Endothelial cell of umbilical vein (primary cell): ENCODE measurements at regions not wholly inside any gene's neighbourhood (a gene's known extent, or its start where the extent isn't known, plus 50 kb on each side); places are given as distances from the start of the nearest gene placed in this dataset.

Source experiments
- BruUV-seq: library from RNA; stranded (reverse); fragments of 400-500 nt; replicated peaks from 2 replicates; lab custom pipeline; 2021; lab: Mats Ljungman, UMichigan
- CTCF ChIA-PET: fragments of 300-600, 350-600 bp; sonication (Branson Sonifier 250); formaldehyde crosslinking; loops from one replicate; lab custom pipeline; 2021; ENCODE audit warnings: antibody characterized with exemption, inconsistent platforms; lab: Charles Lee
- POLR2A ChIA-PET: fragments of 300-600, 350-600 bp; sonication (Branson Sonifier 250); formaldehyde crosslinking; loops from one replicate; lab custom pipeline; 2021; ENCODE audit warnings: antibody characterized with exemption, inconsistent platforms; lab: Charles Lee
- DNase-seq: peaks from one replicate; pipeline ENCODE4 v3.0.0-alpha.2; 2011; ENCODE audit warnings: low read depth, low spot score
- FAIRE-seq: peaks from 2 replicates; lab custom pipeline; 2011; peaks lifted over from hg19 to GRCh38; lab: Jason Lieb, UNC
- H2AFZ ChIP-seq: 2 replicates; pipeline ENCODE4 v1.6.0; 2012; ENCODE audit warnings: low read depth, low read length, control low read depth, inconsistent platforms
- H3K27ac ChIP-seq: 2 replicates; pipeline ENCODE4 v1.5.1; 2011; ENCODE audit warnings: low read depth, mild to moderate bottlenecking, control low read depth, low read length, moderate library complexity; ENCODE audit not compliant: insufficient read depth
- H3K27me3 ChIP-seq, 2 experiments: 2 replicates each; pipeline versions ENCODE4 v1.6.0 to v1.6.1; 2011; ENCODE audit warnings: low read length in 2 of 2, mixed read lengths in 1 of 2; ENCODE audit not compliant: control insufficient read depth in 2 of 2, insufficient read depth in 2 of 2
- H3K36me3 ChIP-seq, 2 experiments: 2 replicates in 1 of 2; 3 replicates in 1 of 2; pipeline ENCODE4 v1.5.1; 2011; ENCODE audit warnings: low read length in 2 of 2, mild to moderate bottlenecking in 1 of 2, moderate library complexity in 1 of 2; ENCODE audit not compliant: control insufficient read depth in 2 of 2, insufficient read depth in 2 of 2; ENCODE audit errors: extremely low read depth in 1 of 2
- H3K4me1 ChIP-seq: 3 replicates; pipeline ENCODE4 v1.5.1; 2011; ENCODE audit warnings: mild to moderate bottlenecking, low read length; ENCODE audit not compliant: control insufficient read depth, insufficient read depth; ENCODE audit errors: extremely low read depth
- H3K4me2 ChIP-seq: 2 replicates; pipeline ENCODE4 v1.6.1; 2011; ENCODE audit warnings: low read length, control low read depth, mixed read lengths; ENCODE audit not compliant: insufficient read depth
- H3K4me3 ChIP-seq, 3 experiments: fragments of 200-600 bp in 1 of 3; sonication (generic), shearing (Covaris generic) in 1 of 3; replicated peaks in 1 of 3; 2 replicates each; pipeline ENCODE4 v1.5.1; 2011 to 2016; ENCODE audit warnings: control low read depth in 3 of 3, low read length in 3 of 3, mild to moderate bottlenecking in 2 of 3, inconsistent platforms in 1 of 3, low read depth in 1 of 3, moderate library complexity in 1 of 3; ENCODE audit not compliant: insufficient read depth in 1 of 3
- H3K79me2 ChIP-seq: 2 replicates; pipeline ENCODE4 v1.6.0; 2012; ENCODE audit warnings: low read length, inconsistent platforms; ENCODE audit not compliant: control insufficient read depth, insufficient read depth
- H3K9ac ChIP-seq: replicated peaks from 2 replicates; pipeline ENCODE3; 2011; ENCODE audit warnings: low read length, control low read depth; ENCODE audit not compliant: insufficient read depth; ENCODE audit errors: extremely low read depth
- H3K9me1 ChIP-seq: replicated peaks from 3 replicates; pipeline ENCODE4 v1.6.0; 2011; ENCODE audit warnings: mild to moderate bottlenecking, low read length; ENCODE audit not compliant: control insufficient read depth, insufficient read depth; ENCODE audit errors: extremely low read depth
- H3K9me3 ChIP-seq: replicated peaks from 2 replicates; pipeline ENCODE4 v1.5.1; 2012; ENCODE audit warnings: low read length, inconsistent platforms; ENCODE audit not compliant: control insufficient read depth, insufficient read depth
- H4K20me1 ChIP-seq: replicated peaks from 2 replicates; pipeline ENCODE3; 2011; ENCODE audit warnings: mild to moderate bottlenecking, low read length; ENCODE audit not compliant: control insufficient read depth, insufficient read depth; ENCODE audit errors: extremely low read depth
- EZH2 ChIP-seq: IDR thresholded peaks from 2 replicates; pipeline ENCODE4 v1.6.1; 2012; ENCODE audit warnings: borderline replicate concordance, low read depth, mild to moderate bottlenecking, moderate library complexity, low read length, inconsistent platforms; ENCODE audit not compliant: severe bottlenecking
- FOS ChIP-seq: IDR thresholded peaks from 2 replicates; pipeline ENCODE4 v1.6.1; 2011; ENCODE audit warnings: mild to moderate bottlenecking, low read length, moderate library complexity, borderline replicate concordance; ENCODE audit not compliant: insufficient read depth
- GATA2 ChIP-seq: IDR thresholded peaks from 2 replicates; pipeline ENCODE4 v1.7.0; 2011; ENCODE audit warnings: low read depth, mild to moderate bottlenecking, moderate library complexity, mixed read lengths, low read length; ENCODE audit not compliant: insufficient read length, insufficient read depth
- JUN ChIP-seq: IDR thresholded peaks from 2 replicates; pipeline ENCODE4 v1.6.1; 2011; ENCODE audit warnings: borderline replicate concordance, low read depth; ENCODE audit not compliant: insufficient read length, insufficient read depth
- MAX ChIP-seq: IDR thresholded peaks from 2 replicates; pipeline ENCODE4 v1.6.1; 2011; ENCODE audit not compliant: insufficient read depth, insufficient read length
- MYC ChIP-seq: IDR thresholded peaks from one replicate; pipeline ENCODE4 v1.6.1; 2011; ENCODE audit warnings: mild to moderate bottlenecking, low read depth, low read length
- POLR2A ChIP-seq: IDR thresholded peaks from 2 replicates; pipeline ENCODE4 v1.6.1; 2012; ENCODE audit warnings: low read depth, mild to moderate bottlenecking, control low read depth, low read length
- POLR2AphosphoS5 ChIP-seq: IDR thresholded peaks from 2 replicates; pipeline ENCODE4 v1.6.1; 2012; ENCODE audit warnings: low read depth, mild to moderate bottlenecking, control low read depth, low read length, moderate library complexity; ENCODE audit not compliant: insufficient read depth
- dilution Hi-C: fragments of 300-500 bp; cut with MboI; formaldehyde crosslinking; loops from one replicate; pipeline ENCODE4 v1.15.0; 2019; ENCODE audit warnings: low sequenced_read_pairs; ENCODE audit not compliant: extremely low pct_ligation_motif_present
- intact Hi-C: fragments of 100-400 bp; cut with micrococcal nuclease; formaldehyde crosslinking; loops from one replicate; pipeline ENCODE4 v1.10.0; 2022
- TF ChIP-seq, protein P1 (sequence below), 2 donors: IDR thresholded peaks; 1 replicate in 1 of 2; 2 replicates in 1 of 2; pipeline ENCODE4 v1.5.1; 2011; ENCODE audit warnings: low read length in 2 of 2, mild to moderate bottlenecking in 2 of 2, moderate library complexity in 2 of 2, control low read depth in 1 of 2, inconsistent platforms in 1 of 2, low read depth in 1 of 2; ENCODE audit not compliant: insufficient read depth in 1 of 2; ENCODE audit errors: extremely low read depth in 1 of 2

GRCh38 chr5:161155451-161155850 is 303.4 kb upstream of the ATP10B start:
- no TSS peak for BruUV-seq
- Histone ChIP-seq H3K9me1 (no peaks in the 10 kb centered on the region), H4K20me1 (no peaks in the 10 kb centered on the region), H3K79me2 (no peaks in the 10 kb centered on the region), H3K27ac (no peak overlapping the region), H3K36me3 (no peaks in the 10 kb centered on the region), H3K9ac (no peak overlapping the region), H2AFZ (no peak overlapping the region), H3K4me1 (no peaks in the 10 kb centered on the region), H3K4me2 (no peak overlapping the region), H3K9me3 (peaks cover 5% of the 10 kb centered on the region), H3K4me3 (no peak overlapping the region), H3K27me3 (no peaks in the 10 kb centered on the region)
- TF ChIP-seq POLR2A (no peak), MAX (no peak), MYC (no peak), FOS (no peak), POLR2AphosphoS5 (no peak), EZH2 (no peak), GATA2 (no peak), JUN (no peak)
- TF ChIP-seq, protein P1, sequence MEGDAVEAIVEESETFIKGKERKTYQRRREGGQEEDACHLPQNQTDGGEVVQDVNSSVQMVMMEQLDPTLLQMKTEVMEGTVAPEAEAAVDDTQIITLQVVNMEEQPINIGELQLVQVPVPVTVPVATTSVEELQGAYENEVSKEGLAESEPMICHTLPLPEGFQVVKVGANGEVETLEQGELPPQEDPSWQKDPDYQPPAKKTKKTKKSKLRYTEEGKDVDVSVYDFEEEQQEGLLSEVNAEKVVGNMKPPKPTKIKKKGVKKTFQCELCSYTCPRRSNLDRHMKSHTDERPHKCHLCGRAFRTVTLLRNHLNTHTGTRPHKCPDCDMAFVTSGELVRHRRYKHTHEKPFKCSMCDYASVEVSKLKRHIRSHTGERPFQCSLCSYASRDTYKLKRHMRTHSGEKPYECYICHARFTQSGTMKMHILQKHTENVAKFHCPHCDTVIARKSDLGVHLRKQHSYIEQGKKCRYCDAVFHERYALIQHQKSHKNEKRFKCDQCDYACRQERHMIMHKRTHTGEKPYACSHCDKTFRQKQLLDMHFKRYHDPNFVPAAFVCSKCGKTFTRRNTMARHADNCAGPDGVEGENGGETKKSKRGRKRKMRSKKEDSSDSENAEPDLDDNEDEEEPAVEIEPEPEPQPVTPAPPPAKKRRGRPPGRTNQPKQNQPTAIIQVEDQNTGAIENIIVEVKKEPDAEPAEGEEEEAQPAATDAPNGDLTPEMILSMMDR (IDR thresholded peaks at IDR 0.05; ENCODE audit: extremely low read depth in 1 of 2, insufficient read depth in 1 of 2, low read depth in 1 of 2, low read length in 2 of 2): no peak
- FAIRE-seq (no peak), DNase-seq (no peak)
- intact Hi-C loops (no loop called here), dilution Hi-C loops (no loop called here)
- ChIA-PET CTCF (no interaction called here), POLR2A (no interaction called here)
